ENCODE measurements at regions not wholly inside any gene's neighbourhood (a gene's known extent, or its start where the extent isn't known, plus 50 kb on each side); places are given as distances from the start of the nearest gene placed in this dataset.

DNA sequence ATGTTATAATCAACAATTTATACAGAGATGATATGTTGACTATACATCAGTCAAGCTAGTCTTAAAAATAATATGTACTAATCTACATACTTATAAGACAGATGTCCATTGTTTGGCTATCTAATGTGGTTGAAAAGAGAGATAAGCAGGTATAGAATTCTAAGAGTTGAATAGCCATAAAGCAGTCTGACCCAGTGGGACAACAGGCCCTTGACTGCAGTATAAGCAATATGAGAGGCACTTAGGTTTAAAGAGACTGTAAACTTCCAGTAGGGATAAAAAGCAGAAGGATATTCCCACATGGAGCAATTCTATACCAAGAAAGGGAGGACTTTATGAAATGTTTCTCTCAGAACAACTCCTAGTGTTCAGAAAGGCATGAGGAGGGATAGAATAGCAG lies 139.3 kb downstream of the ELAPOR2 start:
- Mint-ChIP-seq H3K36me3 (ENCODE audit: low read depth) (no peaks in the 10 kb centered on the region), H3K27ac (no peak overlapping the region), H3K4me3 (no peak overlapping the region), H3K9me3 (no peaks in the 10 kb centered on the region), H3K4me1 (ENCODE audit: low read depth) (no peaks in the 10 kb centered on the region), H3K27me3 (ENCODE audit: insufficient read depth) (peaks cover 5% of the 10 kb centered on the region)
- DNase-seq = no peak
- TF ChIP-seq, protein P1, sequence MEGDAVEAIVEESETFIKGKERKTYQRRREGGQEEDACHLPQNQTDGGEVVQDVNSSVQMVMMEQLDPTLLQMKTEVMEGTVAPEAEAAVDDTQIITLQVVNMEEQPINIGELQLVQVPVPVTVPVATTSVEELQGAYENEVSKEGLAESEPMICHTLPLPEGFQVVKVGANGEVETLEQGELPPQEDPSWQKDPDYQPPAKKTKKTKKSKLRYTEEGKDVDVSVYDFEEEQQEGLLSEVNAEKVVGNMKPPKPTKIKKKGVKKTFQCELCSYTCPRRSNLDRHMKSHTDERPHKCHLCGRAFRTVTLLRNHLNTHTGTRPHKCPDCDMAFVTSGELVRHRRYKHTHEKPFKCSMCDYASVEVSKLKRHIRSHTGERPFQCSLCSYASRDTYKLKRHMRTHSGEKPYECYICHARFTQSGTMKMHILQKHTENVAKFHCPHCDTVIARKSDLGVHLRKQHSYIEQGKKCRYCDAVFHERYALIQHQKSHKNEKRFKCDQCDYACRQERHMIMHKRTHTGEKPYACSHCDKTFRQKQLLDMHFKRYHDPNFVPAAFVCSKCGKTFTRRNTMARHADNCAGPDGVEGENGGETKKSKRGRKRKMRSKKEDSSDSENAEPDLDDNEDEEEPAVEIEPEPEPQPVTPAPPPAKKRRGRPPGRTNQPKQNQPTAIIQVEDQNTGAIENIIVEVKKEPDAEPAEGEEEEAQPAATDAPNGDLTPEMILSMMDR (IDR thresholded peaks at IDR 0.05) = no peak

DNA sequence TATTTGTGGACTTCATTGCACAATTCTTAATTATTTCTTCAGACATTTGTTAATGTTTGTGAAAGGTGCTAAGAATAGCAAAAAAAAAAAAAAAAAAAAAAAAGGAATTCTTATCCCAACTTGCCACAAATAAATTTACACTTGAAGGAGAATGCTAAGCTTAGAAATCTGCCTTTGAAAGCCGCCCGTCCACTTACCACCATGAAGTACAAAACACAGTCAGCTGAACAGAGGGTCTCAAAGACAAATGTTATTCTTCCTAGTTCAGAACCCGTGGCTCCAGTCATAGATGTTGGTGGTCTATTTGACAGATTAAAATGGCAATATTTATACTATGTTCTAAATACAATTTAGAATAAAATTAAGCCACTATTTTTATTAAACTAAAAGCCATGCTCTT lies 141.2 kb downstream of the ELAPOR2 start:
- H3K4me1 Mint-ChIP-seq (ENCODE audit: low read depth) = peaks cover 12% of the 10 kb centered on the region
- H3K27me3 Mint-ChIP-seq (ENCODE audit: insufficient read depth) = peaks cover 5% of the 10 kb centered on the region
- no peak overlapping the region for H3K27ac Mint-ChIP-seq
- H3K4me3 Mint-ChIP-seq = no peak overlapping the region
- H3K9me3 Mint-ChIP-seq = no peaks in the 10 kb centered on the region
- DNase-seq = no peak
- TF ChIP-seq, protein P1 (IDR thresholded peaks at IDR 0.05) = no peak
- H3K36me3 Mint-ChIP-seq (ENCODE audit: low read depth) = no peaks in the 10 kb centered on the region

DNA sequence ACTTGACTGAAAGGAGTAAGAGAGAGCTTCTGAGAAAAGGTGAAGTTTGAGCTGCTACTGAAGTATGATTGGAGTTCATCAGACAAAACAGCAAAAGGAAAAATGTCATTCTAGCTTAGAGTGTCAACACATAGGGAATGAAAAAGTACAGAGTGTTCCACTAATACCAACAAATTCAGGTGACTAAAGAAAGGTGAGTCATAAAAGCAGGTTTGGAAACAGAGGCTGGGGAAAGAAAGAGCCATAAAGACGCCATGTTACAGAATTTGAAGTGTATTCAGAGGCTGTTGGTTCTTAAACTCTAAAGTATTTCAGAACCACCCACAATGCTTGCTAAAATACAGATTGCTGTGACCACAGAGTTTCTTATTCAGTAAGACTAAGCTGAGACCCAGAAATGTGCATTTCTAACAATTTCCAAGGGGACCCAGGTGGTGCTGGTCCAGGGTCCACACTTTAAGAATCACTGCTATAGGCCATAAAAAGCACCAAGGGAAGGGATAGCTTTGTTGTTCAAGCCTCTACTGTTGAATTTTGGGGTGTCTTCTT lies 143.1 kb downstream of the ELAPOR2 start:
- Mint-ChIP-seq H3K27ac (no peak overlapping the region), H3K9me3 (no peaks in the 10 kb centered on the region), H3K27me3 (ENCODE audit: insufficient read depth) (peaks cover 7% of the 10 kb centered on the region), H3K4me1 (ENCODE audit: low read depth) (peaks cover 17% of the 10 kb centered on the region), H3K36me3 (ENCODE audit: low read depth) (no peaks in the 10 kb centered on the region), H3K4me3 (no peak overlapping the region)
- TF ChIP-seq, protein P1 (IDR thresholded peaks at IDR 0.05) = no peak
- no peak for DNase-seq

DNA sequence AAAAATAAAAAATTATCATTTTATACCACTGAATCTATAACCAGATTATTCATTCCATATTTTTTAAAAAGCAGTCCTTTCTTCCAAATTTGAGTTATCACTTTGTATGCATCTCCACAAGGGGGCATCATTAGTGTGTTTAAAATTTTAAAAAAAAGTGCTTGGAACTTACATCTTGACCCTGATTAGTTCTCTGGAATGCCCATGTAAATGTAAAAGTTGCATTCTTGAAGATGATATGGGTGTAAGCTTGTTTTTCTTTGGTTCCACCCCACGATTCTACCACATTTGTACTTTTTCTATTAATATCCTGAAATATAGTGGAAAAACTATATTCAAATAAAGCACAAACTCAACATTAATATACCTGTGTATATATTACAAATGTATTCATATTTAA lies 144.9 kb downstream of the ELAPOR2 start:
- H3K27ac Mint-ChIP-seq = no peak overlapping the region
- TF ChIP-seq, protein P1 (IDR thresholded peaks at IDR 0.05) = peak; percentile 81
- no peaks in the 10 kb centered on the region for H3K36me3 Mint-ChIP-seq (ENCODE audit: low read depth)
- no peak overlapping the region for H3K4me3 Mint-ChIP-seq
- peaks cover 17% of the 10 kb centered on the region for H3K4me1 Mint-ChIP-seq (ENCODE audit: low read depth)
- H3K9me3 Mint-ChIP-seq = no peaks in the 10 kb centered on the region
- no peak for DNase-seq
- H3K27me3 Mint-ChIP-seq (ENCODE audit: insufficient read depth) = peaks cover 3% of the 10 kb centered on the region

Data from HFFc6 (cell line).